Left lung (tissue), 4 donors: ENCODE measurements at regions not wholly inside any gene's neighbourhood (a gene's known extent, or its start where the extent isn't known, plus 50 kb on each side); places are given as distances from the start of the nearest gene placed in this dataset.

ENCODE experiments used
- ATAC-seq: fragments of 200-7000 bp; cut with Tn5 transposase; one replicate; pipeline ENCODE4 v1.9.1; 2020; ENCODE audit warnings: moderate library complexity
- DNase-seq, 4 donors: peaks; one replicate each; pipeline ENCODE4 v3.0.0-alpha.2; 2013 to 2020
- H3K27ac ChIP-seq, 2 donors: fragments of 200-600 bp; sonication (generic) in 1 of 2; one replicate each; pipeline versions ENCODE4 v1.5.0 to v1.8.0; 2020 to 2021
- H3K27me3 ChIP-seq, 2 donors: fragments of 200-600 bp; sonication (generic) in 1 of 2; one replicate each; pipeline versions ENCODE4 v1.5.0 to v1.8.0; 2020 to 2021
- H3K36me3 ChIP-seq, 2 donors: fragments of 200-600 bp; sonication (generic) in 1 of 2; one replicate each; pipeline versions ENCODE4 v1.5.0 to v1.8.0; 2020 to 2021
- H3K4me1 ChIP-seq, 2 donors: fragments of 200-600 bp; one replicate each; pipeline ENCODE4 v1.8.0; 2021
- H3K4me3 ChIP-seq, 2 donors: fragments of 200-600 bp; sonication (generic) in 1 of 2; one replicate each; pipeline versions ENCODE4 v1.5.0 to v1.8.0; 2020 to 2021; ENCODE audit warnings: mild to moderate bottlenecking in 1 of 2
- H3K9me3 ChIP-seq, 2 donors: fragments of 200-600 bp; sonication (generic) in 1 of 2; one replicate each; pipeline versions ENCODE4 v1.5.0 to v1.8.0; 2020 to 2021
- intact Hi-C, 2 donors: fragments of 100-400 bp; cut with DNase I; formaldehyde crosslinking; loops; one replicate each; pipeline versions ENCODE4 v1.11.2 to v1.14.2; 2022
- TF ChIP-seq, protein P1 (sequence below), 2 donors: fragments of 200-600 bp; sonication (generic) in 1 of 2; IDR thresholded peaks; one replicate each; pipeline versions ENCODE4 v1.5.0 to v1.8.0; 2021; ENCODE audit warnings: antibody characterized with exemption in 2 of 2
- donor health status: DM: no; HTN: yes; CAD: no.
- donor health status: DM: no; HTN: no; CAD: no.

DNA sequence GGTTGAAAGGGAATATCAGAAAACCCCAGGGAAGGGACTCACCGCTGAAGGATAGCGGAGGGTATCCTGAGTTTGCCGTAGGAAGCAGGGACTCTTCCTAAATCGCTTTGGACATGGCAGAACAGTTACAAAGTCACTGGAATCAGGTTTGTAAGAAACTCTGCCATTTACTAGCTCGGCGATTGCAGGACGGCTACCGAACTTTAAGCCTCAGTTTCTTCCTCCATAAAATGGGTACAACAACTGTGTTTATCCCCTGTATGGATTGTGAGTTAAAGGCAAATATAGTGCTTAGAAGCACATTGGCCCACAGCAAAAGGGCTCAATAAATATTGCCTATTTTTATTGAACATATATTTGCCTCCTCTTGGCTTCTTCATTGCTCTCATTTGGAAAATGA lies 90.6 kb downstream of the MAF start:
- intact Hi-C loops, result no loop called here
- no peak overlapping the region for H3K27ac ChIP-seq

DNA sequence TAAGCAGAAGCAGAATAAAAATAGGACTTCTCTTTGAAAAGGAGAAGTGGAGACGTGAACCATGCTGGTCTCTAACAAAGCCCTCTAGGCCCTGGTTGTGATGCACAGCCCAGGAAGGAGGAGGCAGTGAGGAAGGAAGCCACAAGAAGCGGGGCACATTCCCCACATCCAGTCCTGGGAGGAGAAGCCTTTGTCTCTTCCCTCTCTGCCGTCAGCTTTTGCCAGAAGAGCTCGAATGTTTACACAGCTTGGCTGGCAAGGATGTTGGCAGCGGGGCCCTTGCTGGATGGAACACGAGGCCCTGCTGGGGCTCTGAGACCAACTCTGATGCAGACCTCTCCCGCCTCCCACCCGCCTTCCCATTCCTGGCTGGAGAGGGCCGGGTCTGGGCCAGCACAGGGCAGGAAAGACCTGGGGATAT lies 91.3 kb downstream of the MAF start:
- intact Hi-C loops, result no loop called here
- ATAC-seq, result peak; percentile 74

More for the DNA sequence above, 90.6 kb downstream of the MAF start:
- no peak for DNase-seq
- peaks cover 0 to 11% of the 10 kb centered on the region in 2 donors for H3K4me1 ChIP-seq
- TF ChIP-seq, protein P1, sequence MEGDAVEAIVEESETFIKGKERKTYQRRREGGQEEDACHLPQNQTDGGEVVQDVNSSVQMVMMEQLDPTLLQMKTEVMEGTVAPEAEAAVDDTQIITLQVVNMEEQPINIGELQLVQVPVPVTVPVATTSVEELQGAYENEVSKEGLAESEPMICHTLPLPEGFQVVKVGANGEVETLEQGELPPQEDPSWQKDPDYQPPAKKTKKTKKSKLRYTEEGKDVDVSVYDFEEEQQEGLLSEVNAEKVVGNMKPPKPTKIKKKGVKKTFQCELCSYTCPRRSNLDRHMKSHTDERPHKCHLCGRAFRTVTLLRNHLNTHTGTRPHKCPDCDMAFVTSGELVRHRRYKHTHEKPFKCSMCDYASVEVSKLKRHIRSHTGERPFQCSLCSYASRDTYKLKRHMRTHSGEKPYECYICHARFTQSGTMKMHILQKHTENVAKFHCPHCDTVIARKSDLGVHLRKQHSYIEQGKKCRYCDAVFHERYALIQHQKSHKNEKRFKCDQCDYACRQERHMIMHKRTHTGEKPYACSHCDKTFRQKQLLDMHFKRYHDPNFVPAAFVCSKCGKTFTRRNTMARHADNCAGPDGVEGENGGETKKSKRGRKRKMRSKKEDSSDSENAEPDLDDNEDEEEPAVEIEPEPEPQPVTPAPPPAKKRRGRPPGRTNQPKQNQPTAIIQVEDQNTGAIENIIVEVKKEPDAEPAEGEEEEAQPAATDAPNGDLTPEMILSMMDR (IDR thresholded peaks at IDR 0.05), result no peak
- no peaks in the 10 kb centered on the region for H3K9me3 ChIP-seq
- H3K36me3 ChIP-seq, result no peaks in the 10 kb centered on the region
- no peak overlapping the region for H3K4me3 ChIP-seq
- H3K27me3 ChIP-seq, result no peaks in the 10 kb centered on the region
- no peak for ATAC-seq

DNA sequence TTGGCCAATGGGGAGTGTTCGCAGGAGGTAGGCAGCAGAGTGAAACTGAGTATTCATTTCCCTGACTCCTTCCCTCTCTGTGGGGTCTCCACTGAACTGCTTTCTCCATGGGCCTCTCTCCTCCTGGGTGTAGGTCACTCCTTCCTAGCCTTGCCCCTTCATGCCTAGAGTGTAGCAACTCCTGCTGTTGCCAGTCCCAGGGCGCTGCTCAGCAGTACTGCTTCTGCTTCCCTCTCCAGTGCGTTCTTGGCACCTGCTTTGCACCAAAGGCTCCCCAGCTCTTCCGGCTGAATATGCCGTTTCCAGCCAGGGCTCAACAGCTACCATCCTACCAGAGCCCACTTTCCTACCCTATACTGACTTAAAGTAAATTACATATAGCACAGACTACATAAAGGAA lies 92.2 kb downstream of the MAF start:
- Histone ChIP-seq H3K4me1 (peaks cover 0 to 11% of the 10 kb centered on the region in 2 donors), H3K4me3 (no peak overlapping the region), H3K27ac (no peak overlapping the region), H3K9me3 (no peaks in the 10 kb centered on the region), H3K27me3 (no peaks in the 10 kb centered on the region), H3K36me3 (no peaks in the 10 kb centered on the region)
- intact Hi-C loops, result no loop called here
- TF ChIP-seq, protein P1 (IDR thresholded peaks at IDR 0.05), result no peak
- DNase-seq (no peak), ATAC-seq (peak; percentile 56)

More for the DNA sequence above, 91.3 kb downstream of the MAF start:
- peak in 3 of 4 donors; percentile 21 to 65 (median 56) for DNase-seq
- TF ChIP-seq, protein P1 (IDR thresholded peaks at IDR 0.05), result no peak
- no peaks in the 10 kb centered on the region for H3K9me3 ChIP-seq
- H3K36me3 ChIP-seq, result no peaks in the 10 kb centered on the region
- peaks cover 0 to 11% of the 10 kb centered on the region in 2 donors for H3K4me1 ChIP-seq
- no peaks in the 10 kb centered on the region for H3K27me3 ChIP-seq
- H3K27ac ChIP-seq, result peak overlapping the region in 1 of 2 donors; percentile 31
- no peak overlapping the region for H3K4me3 ChIP-seq

DNA sequence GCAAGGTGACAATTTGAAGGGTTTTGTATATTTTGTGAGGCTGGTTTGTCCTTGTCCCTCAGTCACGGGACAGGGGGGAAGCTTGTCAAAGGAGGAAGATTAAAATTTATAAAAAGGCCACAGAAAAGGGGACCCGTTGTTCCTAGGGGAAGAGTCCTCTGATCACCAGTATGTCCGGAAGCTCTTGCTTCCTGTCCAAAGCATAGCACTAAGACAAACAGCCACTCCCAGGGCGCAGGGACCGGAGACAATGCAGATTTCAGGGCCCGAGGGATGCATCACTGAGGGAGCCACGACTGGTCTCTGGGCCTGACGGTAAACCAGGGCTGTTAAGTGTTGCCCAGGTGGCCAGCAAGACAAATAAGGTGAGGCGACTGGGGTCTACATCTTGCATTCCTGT lies 95.2 kb downstream of the MAF start:
- intact Hi-C loops, result no loop called here
- ATAC-seq (no peak), DNase-seq (no peak)
- Histone ChIP-seq H3K4me3 (no peak overlapping the region), H3K27me3 (no peaks in the 10 kb centered on the region), H3K27ac (no peak overlapping the region), H3K4me1 (peaks cover 0 to 11% of the 10 kb centered on the region in 2 donors), H3K9me3 (no peaks in the 10 kb centered on the region), H3K36me3 (no peaks in the 10 kb centered on the region)
- TF ChIP-seq, protein P1 (IDR thresholded peaks at IDR 0.05), result no peak

DNA sequence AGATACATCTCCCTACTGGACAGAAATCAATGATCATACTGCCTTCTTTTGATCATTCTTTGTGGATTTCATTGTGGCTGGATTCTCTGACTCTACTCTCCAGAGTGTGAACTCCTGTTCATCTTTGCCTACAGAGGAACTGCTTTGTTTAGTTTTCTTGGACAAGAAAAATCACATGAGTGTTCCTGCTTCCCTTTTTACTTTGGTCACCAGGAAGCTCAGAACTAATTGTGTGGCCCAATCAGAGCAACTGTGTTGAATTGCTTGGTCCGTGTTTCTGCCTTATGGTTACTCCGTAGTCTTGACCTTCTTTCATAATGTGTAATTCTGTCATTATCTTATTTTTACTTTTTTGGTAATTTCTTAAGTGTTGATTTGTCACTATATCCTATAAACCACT lies 97.0 kb downstream of the MAF start:
- no peak for ATAC-seq
- intact Hi-C loops, result no loop called here
- Histone ChIP-seq H3K9me3 (no peaks in the 10 kb centered on the region), H3K27me3 (no peaks in the 10 kb centered on the region), H3K4me3 (no peak overlapping the region), H3K4me1 (no peaks in the 10 kb centered on the region), H3K27ac (no peak overlapping the region), H3K36me3 (no peaks in the 10 kb centered on the region)
- DNase-seq, result no peak
- TF ChIP-seq, protein P1 (IDR thresholded peaks at IDR 0.05), result no peak
